KMS-11 (cell line): ENCODE measurements at regions not wholly inside any gene's neighbourhood (a gene's known extent, or its start where the extent isn't known, plus 50 kb on each side); places are given as distances from the start of the nearest gene placed in this dataset.

ENCODE experiments used
- H2AFZ ChIP-seq: fragments of 200-600 bp; sonication (generic); 2 replicates; pipeline ENCODE4 v1.6.1; 2016; ENCODE audit warnings: antibody characterized with exemption, mixed run types, low read depth
- H3K27ac ChIP-seq: fragments of 200-600 bp; sonication (generic); 2 replicates; pipeline ENCODE4 v1.6.1; 2016; ENCODE audit warnings: mild to moderate bottlenecking, mixed run types
- H3K27me3 ChIP-seq: fragments of 200-600 bp; sonication (generic); 2 replicates; pipeline ENCODE4 v1.6.1; 2017; ENCODE audit warnings: mild to moderate bottlenecking, low read depth, mixed run types, moderate library complexity; ENCODE audit not compliant: insufficient read depth
- H3K36me3 ChIP-seq: fragments of 200-600 bp; sonication (generic); 2 replicates; pipeline ENCODE4 v1.6.1; 2017; ENCODE audit warnings: mild to moderate bottlenecking, mixed run types; ENCODE audit not compliant: insufficient read depth
- H3K4me1 ChIP-seq: fragments of 200-600 bp; sonication (generic); 2 replicates; pipeline ENCODE4 v1.6.1; 2016; ENCODE audit warnings: mild to moderate bottlenecking, low read depth, mixed run types; ENCODE audit not compliant: poor library complexity, severe bottlenecking
- H3K4me2 ChIP-seq: fragments of 200-600 bp; sonication (generic); 2 replicates; pipeline ENCODE4 v1.7.0; 2016; ENCODE audit warnings: mild to moderate bottlenecking, mixed run types
- H3K4me3 ChIP-seq: fragments of 200-600 bp; sonication (generic); IDR thresholded peaks from 2 replicates; pipeline ENCODE4 v1.6.1; 2017; ENCODE audit warnings: low read depth, low read length, mixed read lengths; ENCODE audit not compliant: insufficient read depth
- H3K79me2 ChIP-seq: fragments of 200-600 bp; sonication (generic); 2 replicates; pipeline ENCODE4 v1.6.1; 2016; ENCODE audit warnings: low read depth, mixed run types; ENCODE audit not compliant: insufficient read depth
- H3K9ac ChIP-seq: fragments of 200-600 bp; sonication (generic); 2 replicates; pipeline ENCODE4 v1.6.1; 2016; ENCODE audit warnings: mild to moderate bottlenecking, mixed run types
- H4K20me1 ChIP-seq: fragments of 200-600 bp; sonication (generic); 2 replicates; pipeline ENCODE4 v1.6.1; 2016; ENCODE audit warnings: mild to moderate bottlenecking, mixed run types; ENCODE audit not compliant: insufficient read depth
- TF ChIP-seq, protein P1 (sequence below): fragments of 200-600 bp; sonication (generic); conservative IDR thresholded peaks from 2 replicates; pipeline ENCODE4 v1.6.1; 2017; ENCODE audit warnings: low read depth, mild to moderate bottlenecking, antibody characterized with exemption, low read length, moderate library complexity, mixed read lengths

GRCh38 chr5:101271416-101271815 is 368.3 kb upstream of the ST8SIA4 start:
- TF ChIP-seq, protein P1, sequence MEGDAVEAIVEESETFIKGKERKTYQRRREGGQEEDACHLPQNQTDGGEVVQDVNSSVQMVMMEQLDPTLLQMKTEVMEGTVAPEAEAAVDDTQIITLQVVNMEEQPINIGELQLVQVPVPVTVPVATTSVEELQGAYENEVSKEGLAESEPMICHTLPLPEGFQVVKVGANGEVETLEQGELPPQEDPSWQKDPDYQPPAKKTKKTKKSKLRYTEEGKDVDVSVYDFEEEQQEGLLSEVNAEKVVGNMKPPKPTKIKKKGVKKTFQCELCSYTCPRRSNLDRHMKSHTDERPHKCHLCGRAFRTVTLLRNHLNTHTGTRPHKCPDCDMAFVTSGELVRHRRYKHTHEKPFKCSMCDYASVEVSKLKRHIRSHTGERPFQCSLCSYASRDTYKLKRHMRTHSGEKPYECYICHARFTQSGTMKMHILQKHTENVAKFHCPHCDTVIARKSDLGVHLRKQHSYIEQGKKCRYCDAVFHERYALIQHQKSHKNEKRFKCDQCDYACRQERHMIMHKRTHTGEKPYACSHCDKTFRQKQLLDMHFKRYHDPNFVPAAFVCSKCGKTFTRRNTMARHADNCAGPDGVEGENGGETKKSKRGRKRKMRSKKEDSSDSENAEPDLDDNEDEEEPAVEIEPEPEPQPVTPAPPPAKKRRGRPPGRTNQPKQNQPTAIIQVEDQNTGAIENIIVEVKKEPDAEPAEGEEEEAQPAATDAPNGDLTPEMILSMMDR = no peak
- Histone ChIP-seq H3K79me2 (no peaks in the 10 kb centered on the region), H3K4me3 (no peak overlapping the region), H4K20me1 (no peaks in the 10 kb centered on the region), H3K4me1 (no peaks in the 10 kb centered on the region), H3K27me3 (no peaks in the 10 kb centered on the region), H3K4me2 (no peak overlapping the region), H2AFZ (no peak overlapping the region), H3K9ac (no peak overlapping the region), H3K36me3 (no peaks in the 10 kb centered on the region), H3K27ac (no peak overlapping the region)

DNA sequence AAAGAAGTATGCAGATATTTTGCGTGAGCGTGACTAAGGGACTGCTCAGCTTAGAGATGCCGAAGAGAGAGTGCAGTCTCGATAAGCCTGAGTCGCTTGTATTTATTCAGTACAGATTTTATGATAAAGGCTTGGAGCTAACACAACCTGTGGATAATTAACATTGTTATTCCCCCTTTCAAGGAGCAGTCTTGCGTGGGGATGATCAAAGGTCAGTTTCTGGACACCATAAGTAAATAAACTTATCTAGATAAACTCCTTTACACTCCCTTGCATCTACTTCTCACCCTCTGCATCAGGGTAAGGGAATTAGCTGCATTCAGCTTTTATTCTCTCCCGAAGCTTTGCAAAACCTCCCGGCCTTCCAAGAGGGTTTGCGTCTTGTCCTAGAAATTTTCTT is 357.8 kb upstream of the ST8SIA4 start:
- Histone ChIP-seq H3K36me3 (no peaks in the 10 kb centered on the region), H4K20me1 (no peaks in the 10 kb centered on the region), H3K27me3 (no peaks in the 10 kb centered on the region), H3K4me3 (no peak overlapping the region), H2AFZ (no peak overlapping the region), H3K9ac (no peak overlapping the region), H3K4me1 (no peaks in the 10 kb centered on the region), H3K4me2 (no peak overlapping the region), H3K27ac (no peak overlapping the region), H3K79me2 (no peaks in the 10 kb centered on the region)
- TF ChIP-seq, protein P1 = no peak

DNA sequence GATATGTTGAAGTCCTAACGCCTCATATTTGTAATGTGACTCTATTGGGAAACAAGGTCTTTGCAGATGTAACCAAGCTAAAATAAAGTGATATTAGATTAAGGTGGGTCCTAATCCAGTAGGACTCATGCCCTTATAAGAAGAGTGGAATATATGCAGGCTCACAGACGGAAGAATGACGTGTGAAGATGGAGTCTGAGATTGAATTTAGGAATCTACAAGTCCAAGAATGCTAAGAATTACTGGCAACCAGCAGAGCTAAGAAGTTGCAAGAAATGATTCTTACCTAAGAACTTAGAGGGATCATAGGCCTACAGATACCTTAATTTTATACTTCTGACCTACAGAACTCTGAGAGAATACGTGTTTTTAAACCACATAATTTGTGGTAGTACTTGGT is 350.0 kb upstream of the ST8SIA4 start:
- no peaks in the 10 kb centered on the region for H3K4me1 ChIP-seq

DNA sequence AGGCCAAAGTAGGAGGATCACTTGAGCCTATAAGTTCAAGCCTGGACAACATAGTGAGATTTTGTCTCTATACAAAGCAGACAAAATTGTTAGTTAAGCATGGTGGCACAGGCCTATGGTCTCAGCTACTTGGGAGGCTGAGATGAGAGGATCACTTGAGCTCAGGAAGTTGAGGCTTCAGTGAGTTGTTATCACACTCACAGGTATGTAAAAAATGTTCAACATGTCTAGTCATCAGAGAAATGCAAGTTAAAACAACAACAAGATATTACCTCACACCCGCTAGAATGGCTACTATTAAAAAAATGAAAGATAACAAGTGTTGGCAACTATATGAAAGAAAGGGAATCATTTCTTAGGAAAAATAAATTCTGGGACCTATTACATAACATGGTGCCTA is 341.5 kb upstream of the ST8SIA4 start:
- H3K79me2 ChIP-seq = no peaks in the 10 kb centered on the region
- H3K27ac ChIP-seq = no peak overlapping the region
- no peaks in the 10 kb centered on the region for H3K36me3 ChIP-seq
- no peak overlapping the region for H3K4me2 ChIP-seq
- no peaks in the 10 kb centered on the region for H3K4me1 ChIP-seq
- no peak overlapping the region for H2AFZ ChIP-seq
- no peaks in the 10 kb centered on the region for H4K20me1 ChIP-seq
- no peak overlapping the region for H3K4me3 ChIP-seq
- H3K27me3 ChIP-seq = no peaks in the 10 kb centered on the region
- TF ChIP-seq, protein P1 = no peak
- no peak overlapping the region for H3K9ac ChIP-seq

More for the DNA sequence above, 350.0 kb upstream of the ST8SIA4 start:
- no peak overlapping the region for H2AFZ ChIP-seq
- no peaks in the 10 kb centered on the region for H3K36me3 ChIP-seq
- H3K4me2 ChIP-seq = no peak overlapping the region
- H3K27me3 ChIP-seq = no peaks in the 10 kb centered on the region
- no peak overlapping the region for H3K4me3 ChIP-seq
- TF ChIP-seq, protein P1 = no peak
- H3K27ac ChIP-seq = no peak overlapping the region
- H3K9ac ChIP-seq = no peak overlapping the region
- H3K79me2 ChIP-seq = no peaks in the 10 kb centered on the region
- no peaks in the 10 kb centered on the region for H4K20me1 ChIP-seq
